ENCODE measurements at regions not wholly inside any gene's neighbourhood (a gene's known extent, or its start where the extent isn't known, plus 50 kb on each side); places are given as distances from the start of the nearest gene placed in this dataset.
"Not testable (repeated sequence)": the region's sequence is repeated elsewhere in the genome, so short reads cannot be mapped to it uniquely, and the experiment has no call there.

DNA sequence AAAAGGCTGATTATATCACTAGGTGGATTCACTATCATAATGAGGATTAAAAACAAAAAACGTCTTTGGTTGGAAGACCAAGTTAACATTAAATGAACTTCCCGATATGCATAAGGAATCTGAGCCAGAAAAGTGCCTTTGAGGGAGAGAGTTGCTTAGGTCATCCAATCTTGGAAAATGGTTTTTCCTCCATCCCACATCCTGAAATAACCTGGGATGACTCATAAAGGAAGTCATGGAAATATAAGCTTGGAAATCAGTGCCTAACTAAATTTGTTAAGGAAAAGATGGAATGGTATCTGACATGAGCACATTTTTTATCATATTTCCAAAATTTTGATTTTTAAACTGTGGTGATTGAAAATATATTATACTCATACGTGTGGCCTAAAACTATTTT, 66.0 kb downstream of the KBTBD8 start:
- peak; percentile 64 for DNase-seq (ENCODE audit: low spot score)

DNA sequence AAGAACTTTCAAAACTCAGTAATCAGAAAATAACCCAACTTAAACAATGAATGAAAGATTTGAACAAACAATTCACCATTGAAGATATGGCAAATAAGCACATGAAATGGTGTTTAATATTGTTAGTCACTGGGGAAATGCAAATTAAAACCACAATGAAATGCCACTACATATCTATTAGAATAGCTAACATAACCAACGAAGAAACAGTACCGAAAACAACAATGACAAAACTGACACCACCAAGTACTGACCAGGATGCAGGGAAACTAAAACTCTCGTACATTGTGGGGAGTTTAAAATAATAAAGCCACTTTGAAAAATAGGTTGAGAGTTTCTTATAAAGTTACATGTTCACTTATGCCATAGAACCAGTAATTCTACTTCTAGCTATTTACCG, 69.1 kb downstream of the KBTBD8 start:
- DNase-seq (ENCODE audit: low spot score) = no peak

DNA sequence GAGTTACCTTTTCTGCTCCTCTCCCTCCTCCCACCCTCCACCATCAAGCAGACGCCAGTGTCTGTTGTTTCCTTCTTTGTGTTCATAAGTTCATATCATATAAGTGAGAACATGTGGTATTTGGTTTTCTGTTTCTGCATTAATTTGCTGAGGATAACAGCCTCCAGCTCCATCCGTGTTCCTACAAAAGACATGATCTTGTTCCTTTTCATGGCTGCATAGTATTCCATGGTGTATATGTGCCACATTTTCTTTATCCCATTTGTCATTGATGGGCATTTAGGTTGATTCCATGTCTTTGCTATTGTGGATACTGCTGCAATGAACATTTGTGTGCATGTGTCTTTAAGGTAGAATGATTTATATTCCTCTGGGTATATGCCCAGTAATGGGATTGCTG, 74.5 kb downstream of the KBTBD8 start:
- DNase-seq (ENCODE audit: low spot score) = not testable (repeated sequence)

DNA sequence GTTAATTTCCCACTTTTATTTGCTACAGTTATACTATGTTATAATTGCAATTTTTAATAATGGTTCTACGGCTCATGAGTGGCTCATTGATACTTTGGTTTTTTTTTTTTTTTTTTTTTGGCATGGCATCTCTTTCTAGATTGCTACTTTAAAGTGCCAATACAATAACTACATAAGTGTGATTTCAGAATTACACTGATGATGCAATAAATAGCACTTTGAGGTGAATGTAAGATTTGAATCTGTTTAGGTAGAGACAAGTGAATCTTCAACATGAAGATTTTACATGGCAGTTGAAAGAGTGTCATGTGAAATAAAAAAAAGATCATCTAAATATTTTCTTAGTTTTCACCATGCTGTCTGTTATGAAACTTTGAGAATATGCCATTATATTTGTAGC, 75.7 kb downstream of the KBTBD8 start:
- no peak for DNase-seq (ENCODE audit: low spot score)

DNA sequence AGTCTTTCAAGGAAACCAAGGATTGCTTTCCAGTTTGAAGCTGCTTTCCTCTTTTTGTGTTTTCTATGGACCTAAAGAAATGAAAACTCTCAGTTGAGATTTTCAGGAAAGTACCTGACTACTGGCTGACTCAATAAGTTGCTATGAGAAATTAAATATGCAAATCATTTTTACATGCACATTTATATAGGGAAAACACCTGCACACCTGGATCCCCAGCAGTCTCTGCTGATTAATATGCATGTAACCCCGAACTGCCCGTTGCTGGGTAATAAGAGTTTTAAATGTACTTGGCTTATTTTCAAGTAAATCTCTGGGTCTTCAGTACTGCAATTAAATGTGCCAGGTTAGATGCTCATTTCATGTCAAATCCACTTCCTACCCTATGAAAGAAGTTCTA, 77.2 kb downstream of the KBTBD8 start:
- DNase-seq (ENCODE audit: low spot score) = no peak

DNA sequence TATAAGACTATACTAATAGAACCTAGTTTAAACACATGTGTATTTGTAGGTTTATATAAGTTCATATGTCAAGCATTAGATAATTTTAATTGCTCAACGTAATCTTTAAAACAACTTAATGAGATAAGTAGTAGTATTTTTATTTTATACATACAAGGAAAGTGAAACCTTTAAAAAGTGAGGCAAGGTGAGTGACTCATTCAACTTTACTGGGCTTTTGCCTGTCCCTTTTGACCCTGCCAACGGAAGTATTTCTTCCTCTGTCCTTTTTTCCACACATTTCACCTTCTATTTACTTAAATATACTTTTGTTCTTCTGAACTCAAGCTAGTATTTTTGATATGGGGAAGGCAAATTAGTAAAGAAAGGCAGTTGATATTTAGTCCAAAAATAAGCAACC, 78.5 kb downstream of the KBTBD8 start:
- DNase-seq (ENCODE audit: low spot score) = no peak

DNA sequence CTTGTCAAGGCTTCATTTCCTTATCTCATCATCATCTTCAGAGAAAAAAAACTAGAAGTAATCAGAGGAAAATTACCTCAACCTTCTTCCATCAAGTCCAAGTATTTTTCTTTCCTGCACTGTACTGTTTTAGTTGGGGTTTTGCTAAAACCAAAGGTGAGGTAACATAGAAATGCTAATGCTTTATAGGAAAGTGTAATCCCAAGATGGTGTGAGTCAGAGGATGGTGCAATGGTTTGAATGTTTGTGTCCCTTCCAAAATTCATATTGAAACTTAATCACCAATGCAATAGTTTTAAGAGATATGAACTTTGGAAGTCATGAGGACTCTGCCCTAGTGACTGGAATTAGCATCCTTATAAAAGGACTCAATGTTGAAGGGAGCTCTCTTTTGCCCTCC, 79.5 kb downstream of the KBTBD8 start:
- DNase-seq (ENCODE audit: low spot score) = no peak

DNA sequence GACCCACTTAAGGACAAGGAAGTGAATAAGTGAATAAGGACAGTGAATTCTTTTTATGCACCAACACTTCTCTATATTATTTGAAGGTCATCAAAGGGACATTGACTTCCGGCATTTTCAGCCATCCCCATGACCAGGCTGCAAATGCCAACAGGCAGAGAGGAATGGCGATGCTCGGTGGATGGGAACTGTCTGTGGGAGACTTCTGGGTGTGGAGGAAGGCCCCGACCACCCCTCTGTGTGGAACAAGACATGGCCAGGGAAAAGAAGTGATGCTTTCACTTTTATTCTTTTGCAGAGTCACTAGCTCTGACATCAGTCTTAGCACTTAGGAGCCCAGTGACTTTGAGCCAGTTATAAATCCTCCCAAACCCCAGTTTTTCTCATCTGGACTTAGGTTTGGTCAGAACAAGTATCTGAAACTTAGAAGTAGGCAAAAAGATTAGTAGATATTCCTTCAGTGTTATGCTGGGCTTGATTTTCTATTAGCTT, 84.5 kb downstream of the KBTBD8 start:
- DNase-seq (ENCODE audit: low spot score) = no peak

DNA sequence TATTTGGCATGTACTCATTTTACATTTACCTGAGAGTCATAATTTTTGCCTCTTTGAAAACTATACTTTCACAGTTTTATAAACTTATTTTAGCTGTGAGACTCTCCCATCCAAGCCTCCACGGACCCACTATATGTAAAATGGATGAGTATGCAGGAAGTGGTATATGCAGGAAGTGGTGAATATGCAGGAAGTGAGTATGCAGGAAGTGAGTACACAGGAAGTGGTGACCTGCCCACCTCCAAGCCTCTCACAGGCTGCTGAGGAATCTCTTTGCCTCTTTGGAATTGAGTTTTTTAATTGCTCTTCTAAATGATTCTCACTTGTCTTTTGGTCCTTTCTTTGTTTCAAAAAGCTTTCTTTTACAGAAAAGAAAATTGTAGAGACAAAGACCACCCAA, 85.2 kb downstream of the KBTBD8 start:
- DNase-seq (ENCODE audit: low spot score) = peak; percentile 78

DNA sequence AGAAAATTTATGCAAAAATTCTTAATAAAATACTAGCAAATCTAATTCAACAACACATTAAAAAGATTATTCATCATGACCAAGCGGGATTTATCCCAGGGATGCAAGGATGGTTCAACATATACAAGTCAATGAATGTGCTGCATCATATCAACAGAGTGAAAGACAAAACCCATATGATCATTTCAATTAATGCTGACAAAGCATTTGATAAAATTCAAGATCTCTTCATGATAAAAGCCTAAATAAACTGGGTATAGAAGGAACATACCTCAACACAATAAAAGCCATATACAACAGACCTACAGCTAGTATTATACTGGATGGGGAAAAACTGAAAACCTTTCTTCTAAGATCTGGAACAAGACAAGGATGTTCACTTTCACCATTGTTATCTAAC, 89.7 kb downstream of the KBTBD8 start:
- DNase-seq (ENCODE audit: low spot score) = no peak

DNA sequence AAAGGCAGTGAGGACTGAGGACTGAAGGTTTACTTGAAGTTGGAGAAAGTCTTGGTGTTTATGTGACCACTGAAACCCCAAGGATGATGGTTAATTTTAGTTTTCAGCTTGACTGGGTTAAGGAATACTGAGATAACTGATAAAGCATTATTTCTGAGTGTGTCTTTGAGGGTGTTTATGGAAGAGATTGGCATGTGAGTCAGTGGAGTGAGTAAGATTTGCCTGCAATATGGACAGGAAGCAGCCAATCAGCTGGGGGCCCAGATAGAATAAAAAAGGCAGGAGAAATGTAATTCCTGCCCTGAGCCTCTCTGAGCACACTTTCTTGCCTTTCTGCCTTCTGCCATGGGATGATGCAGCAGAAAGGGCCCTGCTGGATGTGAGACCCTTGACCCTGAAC, 92.4 kb downstream of the KBTBD8 start:
- DNase-seq (ENCODE audit: low spot score) = peak; percentile 85

DNA sequence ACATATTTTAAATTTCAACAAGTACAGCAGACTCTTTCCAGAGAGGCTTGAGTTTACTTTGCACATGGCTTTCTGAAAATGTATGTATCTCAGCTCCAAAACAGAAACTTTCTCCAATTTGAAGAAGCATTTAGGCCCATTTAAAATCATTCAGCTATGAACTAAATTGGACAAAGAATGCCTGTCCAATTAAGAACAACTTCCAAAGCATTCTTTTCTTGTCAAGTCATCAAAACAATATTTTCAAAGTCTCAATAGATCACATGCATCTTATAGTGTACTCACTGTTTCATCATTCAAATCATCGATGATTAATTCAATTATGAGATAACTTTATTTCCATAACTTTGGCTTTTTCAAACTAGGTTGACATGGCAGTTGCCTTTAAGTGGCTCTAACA, 95.2 kb downstream of the KBTBD8 start:
- DNase-seq (ENCODE audit: low spot score) = no peak

DNA sequence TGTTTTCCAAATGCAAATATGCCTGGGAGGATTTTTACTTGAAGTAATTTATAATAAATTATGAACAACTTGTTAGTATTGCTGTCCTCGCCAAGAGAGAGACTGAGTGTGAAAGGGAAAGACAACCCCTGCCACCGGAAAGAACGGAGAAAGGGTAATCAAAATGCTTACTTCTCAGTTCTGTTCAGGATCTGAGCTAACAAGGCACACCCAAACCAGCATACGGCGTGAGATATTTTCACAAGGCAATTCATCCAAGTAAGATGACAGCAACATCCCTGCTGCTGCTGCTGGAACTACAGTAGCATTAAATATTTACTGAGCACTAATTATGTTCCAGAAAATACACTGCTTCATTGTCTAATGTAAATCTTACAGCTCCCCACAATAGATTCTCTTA, 96.1 kb downstream of the KBTBD8 start:
- no peak for DNase-seq (ENCODE audit: low spot score)

DNA sequence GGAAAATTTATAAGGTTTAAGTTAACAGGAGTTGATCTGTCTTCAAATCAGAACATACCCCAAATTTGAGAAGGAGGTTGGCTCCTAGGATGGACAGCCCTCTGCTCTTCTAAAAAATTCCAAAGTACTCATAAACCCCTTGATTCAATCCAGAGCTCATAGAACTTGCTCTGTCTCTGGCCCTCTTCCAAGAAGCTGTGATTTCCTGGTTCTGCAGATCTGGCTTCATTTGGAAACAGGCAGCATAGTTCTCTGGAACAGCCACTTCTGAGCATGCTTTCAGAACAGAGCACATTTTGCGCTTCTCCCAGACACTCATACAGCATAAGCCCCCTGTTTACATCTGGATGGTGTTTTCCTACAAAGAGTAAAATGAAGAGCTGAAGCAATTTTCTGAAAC, 96.7 kb downstream of the KBTBD8 start:
- DNase-seq (ENCODE audit: low spot score) = no peak

DNA sequence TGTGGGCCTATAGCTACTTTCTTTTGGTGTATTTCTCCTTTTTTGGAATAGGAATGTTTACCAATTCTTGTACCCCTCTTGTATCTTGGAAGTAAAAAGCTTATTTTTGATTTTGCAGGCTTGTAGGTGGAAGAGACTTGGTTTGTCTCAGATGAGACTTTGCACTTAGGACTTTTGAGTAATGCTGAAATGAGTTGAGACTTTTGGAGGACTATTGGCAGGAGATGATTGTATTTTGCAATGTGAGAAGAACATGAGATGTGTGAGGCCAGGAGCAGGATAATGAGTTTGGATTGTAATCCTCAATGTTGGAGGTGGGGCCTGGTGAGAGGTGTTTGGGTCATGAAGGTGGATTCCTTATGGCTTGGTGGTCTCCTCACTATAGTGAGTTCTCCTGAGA, 106.3 kb downstream of the KBTBD8 start:
- no peak for DNase-seq (ENCODE audit: low spot score)

DNA sequence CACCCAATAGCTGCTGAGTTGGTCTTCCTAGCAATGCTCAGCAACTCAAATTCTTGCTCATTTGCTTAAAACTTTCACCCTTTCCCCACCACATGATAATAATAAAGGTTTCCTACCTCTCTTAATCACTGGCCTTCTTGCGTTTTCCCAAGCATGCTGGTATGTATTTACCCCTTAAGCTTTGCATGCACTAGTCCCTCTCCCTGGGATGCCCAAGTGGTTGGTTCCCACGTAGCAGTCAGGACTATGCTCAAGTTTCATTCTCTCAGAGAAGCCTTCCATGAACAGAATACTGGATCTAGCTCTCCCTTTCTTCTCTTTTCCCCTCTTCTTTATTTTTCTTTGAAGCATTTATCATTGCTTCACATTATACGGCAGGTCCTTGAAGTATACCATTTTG, 108.8 kb downstream of the KBTBD8 start:
- DNase-seq (ENCODE audit: low spot score) = no peak

DNA sequence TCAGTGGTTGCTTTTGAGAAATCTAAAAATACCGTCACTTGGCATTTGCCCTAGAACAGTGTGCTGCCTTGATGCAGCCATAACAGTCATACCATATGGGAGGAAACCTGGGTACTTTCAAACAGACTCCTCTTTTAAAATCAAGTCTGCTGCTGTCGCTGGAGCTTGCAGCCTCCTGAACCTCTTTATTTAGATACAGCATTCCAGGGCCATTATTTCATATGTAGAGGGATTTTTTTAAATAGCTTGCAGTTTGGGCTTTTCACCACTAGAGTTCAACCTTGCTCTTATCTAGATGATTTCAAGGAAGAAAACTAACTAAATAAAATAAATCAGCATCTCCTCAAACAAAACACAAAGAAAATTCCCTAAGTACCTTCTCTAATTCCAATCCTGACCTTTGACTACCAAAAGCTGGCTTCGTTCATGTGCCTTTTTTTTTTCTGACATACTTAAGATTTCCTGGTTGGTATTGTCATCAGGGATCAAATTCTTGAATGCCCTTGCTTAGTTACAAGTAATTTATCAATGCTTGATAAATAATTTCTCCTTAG, 111.6 kb downstream of the KBTBD8 start:
- peak; percentile 31 for DNase-seq (ENCODE audit: low spot score)

DNA sequence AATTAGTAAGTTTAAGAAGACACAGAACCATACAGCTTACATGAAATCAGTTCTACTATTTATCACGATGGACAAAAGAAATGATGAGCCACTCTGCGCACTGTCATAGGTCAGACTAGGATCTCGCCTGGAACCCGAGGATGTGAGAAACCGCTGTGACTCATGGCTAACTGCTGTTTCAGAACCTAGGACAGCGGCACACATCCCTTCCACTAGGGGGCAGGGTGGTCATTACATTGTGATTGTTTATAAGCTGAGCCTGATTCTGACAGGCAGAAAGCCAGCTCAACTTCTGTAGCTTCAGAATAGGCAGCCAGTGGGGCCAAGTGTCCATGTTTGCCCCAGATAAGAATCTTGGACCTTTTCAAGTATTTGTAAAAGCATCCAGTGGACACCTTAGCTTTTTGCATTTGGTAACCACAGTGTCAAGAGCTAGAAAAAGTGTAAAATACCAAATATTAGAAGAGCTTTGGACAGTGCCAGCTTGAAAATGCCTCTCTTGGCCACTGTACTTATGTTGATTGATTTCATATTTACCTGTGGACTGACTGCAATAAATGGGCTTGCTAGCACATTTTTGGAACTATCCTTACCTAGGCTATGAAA, 115.8 kb downstream of the KBTBD8 start:
- peak; percentile 82 for DNase-seq (ENCODE audit: low spot score)

DNA sequence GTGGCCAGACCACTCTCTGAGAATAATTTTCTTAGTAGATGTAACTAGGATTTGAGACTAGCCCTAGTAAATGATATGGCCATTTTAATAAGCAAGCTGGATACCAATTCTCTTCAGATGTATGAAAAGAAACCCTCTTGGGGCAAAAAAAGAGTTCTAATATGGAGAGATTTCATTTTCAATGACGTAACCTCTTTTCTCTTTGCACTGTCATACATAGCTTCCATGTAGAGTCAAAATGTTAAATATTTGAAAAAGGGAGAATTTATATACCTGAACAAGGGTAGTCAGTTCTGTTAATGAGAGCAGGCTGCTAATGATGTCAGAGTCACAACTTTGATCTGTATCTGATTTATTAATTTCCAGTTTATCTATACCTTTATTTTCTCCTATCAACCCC, 120.0 kb downstream of the KBTBD8 start:
- no peak for DNase-seq (ENCODE audit: low spot score)

DNA sequence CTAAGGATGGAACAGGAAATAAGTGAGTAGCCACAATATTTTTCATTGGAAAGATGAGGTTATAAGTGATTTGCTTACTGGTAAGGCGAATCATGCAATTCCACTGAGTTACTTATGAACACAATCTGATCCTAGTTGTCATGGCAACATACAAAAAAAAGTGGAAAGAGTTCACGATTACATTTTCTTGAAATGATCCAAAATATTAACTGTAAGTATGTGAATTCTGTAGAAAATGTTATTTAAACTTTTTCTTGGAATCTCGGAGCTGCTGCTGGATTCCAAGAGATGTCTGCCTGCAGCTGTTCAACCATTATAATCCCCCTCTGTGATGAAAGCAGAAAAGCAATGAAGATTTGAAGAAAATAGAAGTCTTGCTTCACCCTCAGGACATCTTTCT, 120.5 kb downstream of the KBTBD8 start:
- DNase-seq (ENCODE audit: low spot score) = no peak

DNA sequence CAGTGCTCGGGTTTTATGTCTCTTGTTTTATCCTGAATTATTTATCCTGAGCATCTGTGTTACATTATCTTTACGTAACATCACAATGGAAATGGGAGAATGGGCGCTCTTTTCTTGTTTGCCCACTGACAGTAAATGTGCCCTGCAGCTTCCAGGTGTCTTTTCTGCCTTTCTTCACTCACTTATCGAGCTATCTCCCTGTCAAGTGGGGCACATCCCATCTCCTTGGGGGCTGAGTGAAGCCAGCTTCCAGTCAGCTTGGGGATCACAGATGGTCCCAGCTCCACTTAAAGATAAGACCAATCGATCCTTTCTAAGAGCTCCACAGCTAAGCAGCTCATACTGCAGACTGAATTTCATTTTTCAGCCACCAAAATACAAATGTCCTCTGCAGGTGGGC, 125.8 kb downstream of the KBTBD8 start:
- DNase-seq (ENCODE audit: low spot score) = no peak

DNA sequence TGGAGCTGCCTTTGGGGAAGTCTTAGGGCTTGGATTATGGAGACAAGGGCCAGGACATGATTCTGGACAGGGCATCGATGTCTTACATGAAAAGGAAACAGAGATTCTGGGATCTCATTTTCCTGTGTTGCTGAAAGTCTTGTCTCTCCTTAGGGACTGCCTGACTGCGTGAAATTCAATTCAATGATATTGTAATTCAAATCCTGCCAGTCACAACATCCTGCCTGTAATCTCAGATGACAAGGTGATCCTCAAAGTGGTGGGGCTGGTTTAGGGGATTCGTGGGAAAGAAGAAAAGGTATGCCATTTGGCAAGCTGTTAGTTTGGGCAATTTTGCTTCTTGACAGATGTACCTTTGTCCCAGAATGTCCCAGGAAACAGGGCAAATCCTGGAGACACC, 129.1 kb downstream of the KBTBD8 start:
- DNase-seq (ENCODE audit: low spot score) = no peak

DNA sequence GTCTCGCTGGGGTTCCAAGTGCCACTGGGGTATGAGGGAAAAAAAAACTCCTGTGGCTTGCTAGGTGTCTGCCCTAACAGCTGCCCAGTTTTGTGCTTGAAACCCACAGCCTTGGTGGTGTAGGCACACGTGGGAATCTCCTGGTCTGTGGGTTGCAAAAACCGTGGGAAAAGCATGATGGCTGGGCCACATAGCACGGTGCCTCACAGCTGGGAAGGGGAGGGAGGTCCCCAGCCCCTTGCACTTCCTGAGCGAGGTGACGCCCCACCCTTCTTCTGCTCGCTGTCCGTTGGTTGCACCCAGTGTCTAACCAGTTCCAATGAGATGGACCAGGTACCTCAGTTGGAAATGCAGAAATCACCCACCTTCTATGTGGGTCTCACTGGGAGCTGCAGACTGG, 144.3 kb downstream of the KBTBD8 start:
- DNase-seq (ENCODE audit: low spot score) = no peak

DNA sequence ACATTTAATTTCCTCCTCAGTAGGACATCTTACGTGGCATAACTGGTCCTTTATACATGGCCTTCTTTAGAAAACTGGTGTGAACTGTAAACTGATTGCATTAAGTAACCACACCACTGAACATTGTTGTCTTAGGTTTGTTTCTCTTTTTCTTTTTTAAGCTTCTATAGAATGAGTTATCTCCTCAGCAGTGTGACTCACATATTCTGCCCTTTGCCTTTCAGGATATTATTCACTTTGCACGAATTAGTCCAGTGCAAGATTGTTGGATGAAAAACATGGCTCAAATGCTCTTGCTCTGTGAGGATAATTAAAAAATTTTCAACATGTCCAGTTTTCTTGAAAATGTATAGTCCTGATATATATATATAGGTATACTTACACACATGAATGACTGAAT, 147.6 kb downstream of the KBTBD8 start:
- DNase-seq (ENCODE audit: low spot score) = peak; percentile 3
